Mesenchymal stem cell (in vitro differentiated cells and primary cell): ENCODE measurements at regions not wholly inside any gene's neighbourhood (a gene's known extent, or its start where the extent isn't known, plus 50 kb on each side); places are given as distances from the start of the nearest gene placed in this dataset.

ENCODE experiments used
- DNase-seq: peaks from one replicate; pipeline ENCODE4 v3.0.0-alpha.2; 2013
- H2AFZ ChIP-seq: one replicate; pipeline ENCODE4 v1.6.1; 2013; ENCODE audit warnings: low read depth, mild to moderate bottlenecking, control low read depth, inconsistent platforms, low read length, moderate library complexity
- H2AK5ac ChIP-seq: 2 replicates; pipeline ENCODE4 v1.6.1; 2013; ENCODE audit warnings: low read length, moderate library complexity, mild to moderate bottlenecking, inconsistent platforms; ENCODE audit not compliant: severe bottlenecking
- H2BK120ac ChIP-seq: one replicate; pipeline ENCODE4 v1.6.1; 2013; ENCODE audit warnings: low read depth, mild to moderate bottlenecking, inconsistent platforms, low read length, moderate library complexity
- H2BK12ac ChIP-seq, 2 experiments: one replicate each; pipeline ENCODE4 v1.6.1; 2013; ENCODE audit warnings: inconsistent platforms in 2 of 2, low read length in 2 of 2, mild to moderate bottlenecking in 2 of 2, moderate library complexity in 2 of 2, control low read depth in 1 of 2
- H2BK15ac ChIP-seq: one replicate; pipeline ENCODE4 v1.6.1; 2013; ENCODE audit warnings: mild to moderate bottlenecking, low read depth, inconsistent platforms; ENCODE audit not compliant: poor library complexity, severe bottlenecking
- H2BK5ac ChIP-seq: 2 replicates; pipeline ENCODE4 v1.6.1; 2013; ENCODE audit warnings: low read depth, mild to moderate bottlenecking, low read length, control low read depth, inconsistent platforms; ENCODE audit not compliant: poor library complexity, severe bottlenecking
- H3K14ac ChIP-seq, 2 experiments: one replicate each; pipeline ENCODE4 v1.6.1; 2013; ENCODE audit warnings: inconsistent platforms in 2 of 2, low read length in 2 of 2, control low read depth in 1 of 2, mild to moderate bottlenecking in 1 of 2, moderate library complexity in 1 of 2
- H3K18ac ChIP-seq, 2 experiments: one replicate each; pipeline ENCODE4 v1.6.1; 2013; ENCODE audit warnings: inconsistent platforms in 2 of 2, low read length in 2 of 2, control low read depth in 1 of 2, low read depth in 1 of 2, mild to moderate bottlenecking in 1 of 2
- H3K23ac ChIP-seq, 2 experiments: one replicate each; pipeline ENCODE4 v1.6.1; 2013; ENCODE audit warnings: inconsistent platforms in 2 of 2, low read length in 2 of 2, mild to moderate bottlenecking in 2 of 2, moderate library complexity in 2 of 2, control low read depth in 1 of 2
- H3K27ac ChIP-seq: 2 replicates; pipeline ENCODE4 v1.5.1; 2013; ENCODE audit warnings: mild to moderate bottlenecking, moderate library complexity, low read length, control low read depth, inconsistent platforms; ENCODE audit not compliant: poor library complexity, severe bottlenecking
- H3K27me3 ChIP-seq, 2 experiments: 2 replicates each; pipeline versions ENCODE4 v1.6.1 to v1.7.0; 2013; ENCODE audit warnings: low read length in 2 of 2, mild to moderate bottlenecking in 2 of 2, moderate library complexity in 2 of 2, control low read depth in 1 of 2, inconsistent platforms in 1 of 2; ENCODE audit not compliant: control insufficient read depth in 1 of 2, insufficient read depth in 1 of 2
- H3K36me3 ChIP-seq, 2 experiments: 2 replicates each; pipeline versions ENCODE4 v1.6.1 to v1.7.0; 2013; ENCODE audit warnings: low read length in 2 of 2, control low read depth in 1 of 2, inconsistent platforms in 1 of 2, low read depth in 1 of 2, mild to moderate bottlenecking in 1 of 2; ENCODE audit not compliant: insufficient read depth in 2 of 2, control insufficient read depth in 1 of 2
- H3K4ac ChIP-seq, 2 experiments: one replicate each; pipeline ENCODE4 v1.6.1; 2013; ENCODE audit warnings: inconsistent platforms in 2 of 2, low read length in 2 of 2, mild to moderate bottlenecking in 2 of 2, moderate library complexity in 2 of 2, control low read depth in 1 of 2, low read depth in 1 of 2
- H3K4me1 ChIP-seq: 2 replicates; pipeline ENCODE4 v1.6.1; 2013; ENCODE audit warnings: low read depth, low read length, control low read depth; ENCODE audit not compliant: control insufficient read depth, insufficient read depth
- H3K4me2 ChIP-seq: 2 replicates; pipeline ENCODE4 v1.6.1; 2013; ENCODE audit warnings: low read length, mild to moderate bottlenecking, inconsistent platforms; ENCODE audit not compliant: poor library complexity, severe bottlenecking
- H3K4me3 ChIP-seq, 2 experiments: 2 replicates each; pipeline versions ENCODE4 v1.5.1 to v1.7.0; 2013; ENCODE audit warnings: low read length in 2 of 2, mild to moderate bottlenecking in 2 of 2, control low read depth in 1 of 2, low read depth in 1 of 2; ENCODE audit not compliant: insufficient read depth in 1 of 2
- H3K79me1 ChIP-seq: replicated peaks from 2 replicates; pipeline ENCODE4 v1.6.1; 2013; ENCODE audit warnings: mild to moderate bottlenecking, control low read depth, low read length, inconsistent platforms; ENCODE audit not compliant: poor library complexity, severe bottlenecking
- H3K9ac ChIP-seq: 2 replicates; pipeline ENCODE4 v1.7.0; 2013; ENCODE audit warnings: mild to moderate bottlenecking, low read length, moderate library complexity
- H3K9me3 ChIP-seq: 2 replicates; pipeline ENCODE4 v1.7.0; 2013; ENCODE audit warnings: mild to moderate bottlenecking, low read length; ENCODE audit not compliant: control insufficient read depth
- H4K8ac ChIP-seq: one replicate; pipeline ENCODE4 v1.6.1; 2013; ENCODE audit warnings: inconsistent platforms, mild to moderate bottlenecking, low read length, moderate library complexity
- H4K91ac ChIP-seq: one replicate; pipeline ENCODE4 v1.6.1; 2013; ENCODE audit warnings: mild to moderate bottlenecking, low read length, inconsistent platforms
- WGBS: methylation state at CpG from one replicate; pipeline ENCODE4 v1.1.7; 2013; ENCODE audit warnings: mixed read lengths; 5-methylcytosine and 5-hydroxymethylcytosine counted together

GRCh38 chr9:78163834-78164233, 72.0 kb upstream of the CEP78 start:
- Histone ChIP-seq H2BK15ac (no peak overlapping the region), H2BK12ac (no peak overlapping the region), H3K9me3 (peaks cover 6% of the 10 kb centered on the region), H3K4me1 (no peaks in the 10 kb centered on the region), H3K4me2 (no peak overlapping the region), H3K36me3 (no peaks in the 10 kb centered on the region), H2AFZ (no peak overlapping the region), H3K27ac (no peak overlapping the region), H4K8ac (no peak overlapping the region), H3K23ac (no peak overlapping the region), H4K91ac (no peak overlapping the region), H3K18ac (no peak overlapping the region), H3K9ac (no peak overlapping the region), H2AK5ac (no peak overlapping the region), H3K14ac (no peak overlapping the region), H2BK120ac (no peak overlapping the region), H2BK5ac (no peak overlapping the region), H3K4ac (no peak overlapping the region), H3K79me1 (no peaks in the 10 kb centered on the region), H3K27me3 (no peaks in the 10 kb centered on the region), H3K4me3 (no peak overlapping the region)
- no peak for DNase-seq
- WGBS = no CpG with 5 or more reads among the region's 2 CpGs

- Histone ChIP-seq H3K4ac (no peak overlapping the region), H2BK5ac (no peak overlapping the region), H3K27ac (no peak overlapping the region), H2BK120ac (no peak overlapping the region), H3K14ac (no peak overlapping the region), H2AFZ (no peak overlapping the region), H3K4me1 (no peaks in the 10 kb centered on the region), H4K91ac (no peak overlapping the region), H4K8ac (no peak overlapping the region), H3K23ac (no peak overlapping the region), H2AK5ac (no peak overlapping the region), H3K27me3 (no peaks in the 10 kb centered on the region), H3K4me3 (no peak overlapping the region), H2BK15ac (no peak overlapping the region), H3K18ac (no peak overlapping the region), H3K4me2 (no peak overlapping the region), H3K79me1 (no peaks in the 10 kb centered on the region), H3K9ac (no peak overlapping the region), H3K36me3 (no peaks in the 10 kb centered on the region), H3K9me3 (no peaks in the 10 kb centered on the region), H2BK12ac (no peak overlapping the region)
- 80% methylated on average over 1 of the region's 1 CpG for WGBS
- no peak for DNase-seq
Observed at GRCh38 chr9:78158286-78158685, 77.6 kb upstream of the CEP78 start.

- Histone ChIP-seq H2BK5ac (no peak overlapping the region), H2AK5ac (no peak overlapping the region), H3K27me3 (no peaks in the 10 kb centered on the region), H3K18ac (no peak overlapping the region), H3K4ac (no peak overlapping the region), H2BK15ac (no peak overlapping the region), H3K4me3 (no peak overlapping the region), H3K14ac (no peak overlapping the region), H3K9ac (no peak overlapping the region), H4K8ac (no peak overlapping the region), H4K91ac (no peak overlapping the region), H3K27ac (no peak overlapping the region), H2BK120ac (no peak overlapping the region), H3K4me1 (no peaks in the 10 kb centered on the region), H2BK12ac (no peak overlapping the region), H3K23ac (no peak overlapping the region), H3K9me3 (no peaks in the 10 kb centered on the region), H3K4me2 (no peak overlapping the region), H3K79me1 (no peaks in the 10 kb centered on the region), H3K36me3 (no peaks in the 10 kb centered on the region), H2AFZ (no peak overlapping the region)
- 94% methylated on average over 14 of the region's 20 CpGs for WGBS
- DNase-seq = no peak
Observed at GRCh38 chr9:78150983-78151356, 84.9 kb upstream of the CEP78 start.

DNA sequence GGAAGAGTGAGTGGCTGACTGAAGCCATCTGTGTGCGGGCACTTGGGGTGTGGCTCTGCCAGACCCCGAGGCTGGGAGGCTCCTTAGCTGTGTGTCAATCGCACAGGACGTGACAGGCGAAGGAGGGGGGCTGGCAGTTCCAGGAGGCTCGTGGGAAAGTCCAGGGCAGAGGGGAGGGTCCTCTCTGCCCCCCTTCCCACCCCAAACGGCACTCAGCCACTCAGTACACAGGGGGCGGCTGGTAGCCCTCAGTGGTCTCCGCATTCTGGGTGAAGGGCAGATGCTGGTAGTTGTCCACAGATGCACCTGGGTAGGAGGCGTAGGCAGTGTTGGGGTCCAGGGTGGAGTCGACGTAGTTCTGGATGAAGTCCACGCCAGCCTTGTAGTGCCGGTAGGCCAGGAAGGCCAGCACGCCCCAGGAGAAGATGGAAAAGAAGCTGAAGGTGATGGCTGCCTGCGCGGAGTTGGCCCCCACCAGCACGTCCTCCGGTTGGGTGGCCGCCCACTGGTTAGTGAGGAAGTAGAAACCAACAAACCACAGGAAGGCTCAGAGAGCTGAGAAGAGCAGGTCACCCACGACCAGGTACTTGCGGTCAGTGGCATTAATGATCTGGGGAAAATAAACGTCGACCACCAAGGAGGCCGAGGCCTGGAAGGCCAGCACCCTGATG, 85.4 kb upstream of the CEP78 start:
- Histone ChIP-seq H4K91ac (no peak overlapping the region), H3K9ac (no peak overlapping the region), H3K4me1 (no peaks in the 10 kb centered on the region), H3K23ac (no peak overlapping the region), H3K27ac (no peak overlapping the region), H3K4ac (no peak overlapping the region), H2BK12ac (no peak overlapping the region), H3K4me2 (no peak overlapping the region), H2BK120ac (no peak overlapping the region), H3K27me3 (no peaks in the 10 kb centered on the region), H3K9me3 (no peaks in the 10 kb centered on the region), H3K4me3 (no peak overlapping the region), H3K79me1 (no peaks in the 10 kb centered on the region), H2AK5ac (no peak overlapping the region), H3K36me3 (no peaks in the 10 kb centered on the region), H4K8ac (no peak overlapping the region), H3K18ac (no peak overlapping the region), H3K14ac (no peak overlapping the region), H2BK5ac (no peak overlapping the region), H2BK15ac (no peak overlapping the region), H2AFZ (no peak overlapping the region)
- 91% methylated on average over 25 of the region's 25 CpGs for WGBS
- DNase-seq = no peak
